Adrenal gland (tissue), 9 donors: ENCODE measurements at regions not wholly inside any gene's neighbourhood (a gene's known extent, or its start where the extent isn't known, plus 50 kb on each side); places are given as distances from the start of the nearest gene placed in this dataset.

ENCODE experiments used
- DNase-seq, 7 donors: peaks; one replicate each; pipeline ENCODE4 v3.0.0-alpha.2; 2019 to 2020
- H3K27ac ChIP-seq, 5 donors: fragments of 200-600 bp; sonication (generic) in 4 of 5; 1 replicate in 3 of 5; 2 replicates in 2 of 5; pipeline versions ENCODE4 v1.5.1 to v1.8.0; 2016 to 2020; ENCODE audit warnings: mild to moderate bottlenecking in 1 of 5
- H3K27me3 ChIP-seq: fragments of 200-600 bp; 2 replicates; pipeline ENCODE4 v1.8.0; 2021
- H3K36me3 ChIP-seq, 2 donors: fragments of 200-600 bp; replicated peaks in 1 of 2; 1 replicate in 1 of 2; 2 replicates in 1 of 2; pipeline versions ENCODE4 v1.5.1 to v1.8.0; 2018 to 2022
- H3K4me1 ChIP-seq, 2 donors: fragments of 200-600 bp; replicated peaks in 1 of 2; 1 replicate in 1 of 2; 2 replicates in 1 of 2; pipeline versions ENCODE4 v1.5.1 to v1.8.0; 2018 to 2021
- H3K4me3 ChIP-seq, 4 donors: fragments of 200-600 bp; sonication (generic) in 3 of 4; one replicate each; pipeline ENCODE4 v1.5.1; 2016 to 2018
- H3K9me3 ChIP-seq, 3 donors: fragments of 200-600 bp; sonication (generic) in 1 of 3; replicated peaks in 1 of 3; 1 replicate in 2 of 3; 2 replicates in 1 of 3; pipeline versions ENCODE4 v1.5.1 to v1.8.0; 2016 to 2021
- POLR2A ChIP-seq, 2 donors: fragments of 450-650 bp; IDR thresholded peaks; one replicate each; pipeline ENCODE4 v1.6.1; 2017; ENCODE audit warnings: antibody characterized with exemption in 2 of 2, mild to moderate bottlenecking in 2 of 2, moderate library complexity in 1 of 2
- whole genome bisulfite sequencing, 4 donors: extraction: QIAGEN DNeasy Blood & Tissue Kit in 2 of 4; methylation state at CpG; one replicate each; pipeline versions ENCODE4 v1.1.5 to v1.1.7; 2013 to 2017; 5-methylcytosine and 5-hydroxymethylcytosine counted together
- intact Hi-C, 2 donors: fragments of 100-400 bp; cut with DNase I; formaldehyde crosslinking; loops; one replicate each; pipeline versions ENCODE4 v1.14.1 to v1.15.0; 2022 to 2023
- TF ChIP-seq, protein P1 (sequence below), 6 experiments: fragments of 450-650 bp in 4 of 6; fragments of 200-600 bp in 2 of 6; sonication (generic) in 1 of 6; IDR thresholded peaks; 1 replicate in 5 of 6; 2 replicates in 1 of 6; pipeline versions ENCODE4 v1.5.1 to v1.8.0; 2016 to 2021; ENCODE audit warnings: antibody characterized with exemption in 6 of 6, mild to moderate bottlenecking in 2 of 6, moderate library complexity in 1 of 6
- donor health status: healthy with polysubstance abuse.
- donor health status: Bipolar disorder and iron deficiency.
- donor health status: DM: yes; HTN: yes; CAD: no.
- donor health status: DM: no; HTN: no; CAD: no.
- donor health status: DM: no; HTN: no; CAD: no.

DNA sequence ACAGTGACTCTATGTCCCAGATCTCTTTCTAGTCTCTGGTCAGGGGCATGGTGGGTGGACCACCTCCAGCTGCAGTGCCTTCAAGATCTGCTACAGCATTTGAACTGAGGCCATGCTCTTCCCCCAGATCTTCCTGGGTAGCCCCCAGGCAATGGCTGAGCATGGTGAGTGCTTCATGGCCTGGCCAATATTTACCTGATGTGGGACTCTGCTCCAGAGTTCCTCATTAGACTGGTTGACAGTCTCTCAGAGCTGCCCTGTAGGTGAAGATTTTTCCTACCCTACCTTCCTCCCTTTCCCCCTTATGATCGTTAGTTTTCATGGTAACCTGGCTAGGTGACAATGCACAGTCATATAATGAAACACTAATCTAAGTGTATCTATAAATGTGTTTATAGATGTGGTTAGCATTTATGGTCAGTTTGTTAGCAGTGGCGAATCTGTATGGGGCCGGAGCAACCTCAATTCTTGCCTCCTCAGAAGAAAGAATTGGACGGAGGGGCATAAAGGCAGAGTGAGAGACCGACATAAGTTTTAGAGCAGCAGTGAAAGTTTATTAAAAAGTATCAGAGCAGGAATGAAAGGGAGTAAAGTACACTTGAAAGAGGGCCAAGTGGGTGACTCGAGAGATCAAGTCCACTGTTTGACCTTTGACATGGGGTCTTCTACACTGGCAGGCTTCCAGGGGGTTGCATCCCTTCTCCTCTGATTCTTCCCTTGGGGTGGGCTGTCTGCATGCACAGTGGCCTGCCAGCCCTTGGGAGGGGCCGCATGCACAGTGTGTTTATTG lies 256.3 kb downstream of the CD83 start:
- Histone ChIP-seq H3K9me3 (no peaks in the 10 kb centered on the region), H3K27ac (no peak overlapping the region), H3K27me3 (no peaks in the 10 kb centered on the region), H3K36me3 (no peaks in the 10 kb centered on the region), H3K4me1 (no peaks in the 10 kb centered on the region), H3K4me3 (no peak overlapping the region)
- no peak for TF ChIP-seq POLR2A (IDR thresholded peaks at IDR 0.05)
- TF ChIP-seq, protein P1, sequence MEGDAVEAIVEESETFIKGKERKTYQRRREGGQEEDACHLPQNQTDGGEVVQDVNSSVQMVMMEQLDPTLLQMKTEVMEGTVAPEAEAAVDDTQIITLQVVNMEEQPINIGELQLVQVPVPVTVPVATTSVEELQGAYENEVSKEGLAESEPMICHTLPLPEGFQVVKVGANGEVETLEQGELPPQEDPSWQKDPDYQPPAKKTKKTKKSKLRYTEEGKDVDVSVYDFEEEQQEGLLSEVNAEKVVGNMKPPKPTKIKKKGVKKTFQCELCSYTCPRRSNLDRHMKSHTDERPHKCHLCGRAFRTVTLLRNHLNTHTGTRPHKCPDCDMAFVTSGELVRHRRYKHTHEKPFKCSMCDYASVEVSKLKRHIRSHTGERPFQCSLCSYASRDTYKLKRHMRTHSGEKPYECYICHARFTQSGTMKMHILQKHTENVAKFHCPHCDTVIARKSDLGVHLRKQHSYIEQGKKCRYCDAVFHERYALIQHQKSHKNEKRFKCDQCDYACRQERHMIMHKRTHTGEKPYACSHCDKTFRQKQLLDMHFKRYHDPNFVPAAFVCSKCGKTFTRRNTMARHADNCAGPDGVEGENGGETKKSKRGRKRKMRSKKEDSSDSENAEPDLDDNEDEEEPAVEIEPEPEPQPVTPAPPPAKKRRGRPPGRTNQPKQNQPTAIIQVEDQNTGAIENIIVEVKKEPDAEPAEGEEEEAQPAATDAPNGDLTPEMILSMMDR (IDR thresholded peaks at IDR 0.05): no peak
- intact Hi-C loops: no loop called here
- DNase-seq: no peak
- 79 to 88% (median 83%) methylated on average over 7 of the region's 7 CpGs for WGBS, 4 donors

DNA sequence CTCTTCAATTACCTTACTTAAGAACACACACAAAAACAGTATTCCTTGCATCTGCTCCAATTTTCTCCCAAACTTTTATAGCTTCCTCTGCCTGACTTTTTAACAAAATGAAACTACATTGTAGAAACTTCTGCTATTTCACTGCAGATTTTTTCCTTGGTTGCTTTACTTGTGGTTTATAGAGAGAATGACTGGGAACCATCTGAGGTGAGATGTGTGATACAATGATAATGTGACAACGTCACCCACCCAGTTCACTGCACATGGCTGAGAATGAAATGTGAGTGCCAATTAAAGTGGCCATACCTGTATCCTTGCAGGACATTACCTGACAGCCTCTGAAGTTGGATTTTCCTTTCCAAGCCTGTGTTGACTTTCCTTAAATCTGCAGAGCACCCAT lies 258.4 kb downstream of the CD83 start:
- intact Hi-C loops: no loop called here
- Histone ChIP-seq H3K4me3 (no peak overlapping the region), H3K27ac (no peak overlapping the region), H3K27me3 (no peaks in the 10 kb centered on the region), H3K9me3 (no peaks in the 10 kb centered on the region), H3K36me3 (no peaks in the 10 kb centered on the region), H3K4me1 (no peaks in the 10 kb centered on the region)
- 29 to 70% (median 54%) methylated on average over 1 of the region's 1 CpG for WGBS, 4 donors
- TF ChIP-seq, protein P1 (IDR thresholded peaks at IDR 0.05): no peak
- no peak for TF ChIP-seq POLR2A (IDR thresholded peaks at IDR 0.05)
- DNase-seq: no peak

DNA sequence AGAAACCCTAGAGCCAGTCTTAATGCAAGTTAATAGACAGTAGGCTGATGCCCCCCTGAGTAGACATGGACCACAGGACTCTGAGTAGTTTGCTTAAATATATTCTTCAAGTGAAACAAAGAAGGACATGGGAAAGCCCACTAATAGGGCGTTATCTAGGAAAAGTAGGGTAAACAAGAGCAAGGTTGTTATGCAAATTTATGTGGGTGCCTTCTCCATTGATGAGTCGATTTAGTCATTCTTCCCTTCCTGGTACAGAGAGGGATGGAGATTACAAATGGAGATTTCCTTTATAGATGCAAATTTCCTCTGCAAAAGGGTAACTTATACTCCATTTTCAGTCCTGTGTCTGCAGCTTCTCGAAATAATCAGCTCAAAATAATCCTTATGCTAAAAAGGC lies 262.0 kb downstream of the CD83 start:
- intact Hi-C loops: no loop called here
- 69 to 77% (median 71%) methylated on average over 3 of the region's 3 CpGs for WGBS, 4 donors

DNA sequence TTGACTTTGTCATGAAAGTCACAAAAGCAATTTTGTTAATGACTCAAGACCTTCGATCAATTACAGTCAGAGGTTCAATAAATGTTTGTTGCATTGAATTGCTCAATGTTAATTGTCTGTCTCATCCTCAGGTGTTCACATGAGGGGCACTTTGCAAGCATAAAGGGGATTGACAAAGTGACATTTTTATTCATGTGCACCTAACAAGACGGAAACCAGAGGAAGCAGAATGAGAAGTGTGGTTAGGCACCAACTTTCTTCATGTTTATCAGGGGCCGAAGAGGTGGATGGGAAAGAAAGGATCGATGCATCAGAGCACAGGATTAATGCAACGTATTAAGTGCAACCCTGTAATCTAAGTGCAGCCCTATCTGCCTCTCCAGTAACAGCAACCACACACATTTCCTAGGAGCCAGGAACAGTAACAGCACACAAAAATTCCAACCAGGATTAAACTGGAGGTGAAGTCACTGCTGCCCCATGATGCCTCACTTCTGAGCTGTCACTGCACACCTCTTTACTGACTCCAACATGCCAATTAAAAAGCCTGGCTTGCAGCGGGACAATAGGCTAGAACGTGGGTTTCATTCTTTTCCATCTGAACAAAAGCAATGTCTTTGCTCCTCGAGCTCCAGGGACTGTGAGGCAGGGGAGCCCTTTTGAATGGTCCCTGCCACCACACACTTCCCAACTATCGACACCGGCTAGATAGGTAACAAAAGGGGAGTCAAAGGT lies 262.7 kb downstream of the CD83 start:
- DNase-seq: no peak
- 70 to 83% (median 74%) methylated on average over 10 of the region's 10 CpGs for WGBS, 4 donors
- H3K4me3 ChIP-seq: no peak overlapping the region
- no peak overlapping the region for H3K27ac ChIP-seq
- H3K9me3 ChIP-seq: no peaks in the 10 kb centered on the region
- intact Hi-C loops: no loop called here
- no peaks in the 10 kb centered on the region for H3K27me3 ChIP-seq
- TF ChIP-seq, protein P1 (IDR thresholded peaks at IDR 0.05): no peak
- no peak for TF ChIP-seq POLR2A (IDR thresholded peaks at IDR 0.05)
- no peaks in the 10 kb centered on the region for H3K36me3 ChIP-seq
- H3K4me1 ChIP-seq: no peaks in the 10 kb centered on the region

More for the DNA sequence above, 262.0 kb downstream of the CD83 start:
- H3K27me3 ChIP-seq: no peaks in the 10 kb centered on the region
- no peaks in the 10 kb centered on the region for H3K4me1 ChIP-seq
- DNase-seq: no peak
- no peak for TF ChIP-seq POLR2A (IDR thresholded peaks at IDR 0.05)
- TF ChIP-seq, protein P1 (IDR thresholded peaks at IDR 0.05): no peak
- H3K4me3 ChIP-seq: no peak overlapping the region
- H3K36me3 ChIP-seq: no peaks in the 10 kb centered on the region
- H3K9me3 ChIP-seq: no peaks in the 10 kb centered on the region
- no peak overlapping the region for H3K27ac ChIP-seq
